COR-L47 (cell line): ENCODE measurements at regions not wholly inside any gene's neighbourhood (a gene's known extent, or its start where the extent isn't known, plus 50 kb on each side); places are given as distances from the start of the nearest gene placed in this dataset.
A peak's percentile ranks its signal among the peaks of the same experiment; 100 is the strongest.
"Not testable (repeated sequence)": the region's sequence is repeated elsewhere in the genome, so short reads cannot be mapped to it uniquely, and the experiment has no call there.

Experiments
- DNase-seq: peaks from one replicate; lab custom pipeline; 2025; lab: John Stamatoyannopoulos, UW

- DNase-seq: no peak
Measured at GRCh38 chr3:21020681-21021080, 730.3 kb downstream of the ZNF385D start.

GRCh38 chr3:21020043-21020442, 731.0 kb downstream of the ZNF385D start:
- DNase-seq: no peak

GRCh38 chr3:21017115-21017852, 733.7 kb downstream of the ZNF385D start:
- no peak for DNase-seq

GRCh38 chr3:21013566-21013965, 737.4 kb downstream of the ZNF385D start:
- DNase-seq: no peak

- no peak for DNase-seq
Measured at GRCh38 chr3:20999661-21000060, 751.3 kb downstream of the ZNF385D start.

- DNase-seq: no peak
Measured at GRCh38 chr3:20997183-20997582, 753.8 kb downstream of the ZNF385D start.

- DNase-seq: no peak
Measured at GRCh38 chr3:20990896-20991295, 760.1 kb downstream of the ZNF385D start.

- DNase-seq: not testable (repeated sequence)
Measured at GRCh38 chr3:20989653-20990052, 761.4 kb downstream of the ZNF385D start.

- DNase-seq: no peak
Measured at GRCh38 chr3:20984594-20985205, 766.3 kb downstream of the ZNF385D start.

- DNase-seq: no peak
Measured at GRCh38 chr3:20975188-20975651, 775.8 kb downstream of the ZNF385D start.

GRCh38 chr3:20974396-20974795, 776.6 kb downstream of the ZNF385D start:
- DNase-seq: no peak

- not testable (repeated sequence) for DNase-seq
Measured at GRCh38 chr3:20970807-20971206, 780.2 kb downstream of the ZNF385D start.

GRCh38 chr3:20967485-20967884, 781.5 kb upstream of the SGO1 start:
- not testable (repeated sequence) for DNase-seq

- no peak for DNase-seq
Measured at GRCh38 chr3:20958161-20958560, 772.2 kb upstream of the SGO1 start.

GRCh38 chr3:20945892-20946291, 759.9 kb upstream of the SGO1 start:
- DNase-seq: no peak

- DNase-seq: no peak
Measured at GRCh38 chr3:20935791-20936190, 749.8 kb upstream of the SGO1 start.

GRCh38 chr3:20931834-20932233, 745.8 kb upstream of the SGO1 start:
- DNase-seq: no peak

- peak; percentile 15 for DNase-seq
Measured at GRCh38 chr3:20930034-20930433, 744.0 kb upstream of the SGO1 start.

- no peak for DNase-seq
Measured at GRCh38 chr3:20924646-20925385, 738.8 kb upstream of the SGO1 start.

- DNase-seq: not testable (repeated sequence)
Measured at GRCh38 chr3:20921112-20921511, 735.1 kb upstream of the SGO1 start.

GRCh38 chr3:20916951-20917606, 731.1 kb upstream of the SGO1 start:
- no peak for DNase-seq

GRCh38 chr3:20914310-20914709, 728.3 kb upstream of the SGO1 start:
- no peak for DNase-seq
